ENCODE measurements at regions not wholly inside any gene's neighbourhood (a gene's known extent, or its start where the extent isn't known, plus 50 kb on each side); places are given as distances from the start of the nearest gene placed in this dataset.

- H3K4me3 ChIP-seq (ENCODE audit: low read depth, low read length, poor library complexity, severe bottlenecking): no peak overlapping the region
- no peaks in the 10 kb centered on the region for H3K4me1 ChIP-seq (ENCODE audit: insufficient read depth, low read length, severe bottlenecking)
- no peaks in the 10 kb centered on the region for H3K36me3 ChIP-seq (ENCODE audit: insufficient read depth, low read length)
- H3K9me3 ChIP-seq (ENCODE audit: low read length): no peaks in the 10 kb centered on the region
- H3K27me3 ChIP-seq (ENCODE audit: insufficient read depth, low read length): no peaks in the 10 kb centered on the region
- no peak overlapping the region for H3K4me2 ChIP-seq (ENCODE audit: low read length)
- H3K9me2 ChIP-seq (ENCODE audit: low read depth, low read length): no peaks in the 10 kb centered on the region
- H3K79me2 ChIP-seq (ENCODE audit: insufficient read depth, low read length): no peaks in the 10 kb centered on the region
- H3K27ac ChIP-seq (ENCODE audit: low read depth, low read length, poor library complexity, severe bottlenecking): no peak overlapping the region
- no peaks in the 10 kb centered on the region for H3F3A ChIP-seq (ENCODE audit: insufficient read depth, low read length)
- no peak overlapping the region for H3K9ac ChIP-seq (ENCODE audit: low read length)
- H4K20me1 ChIP-seq (ENCODE audit: insufficient read depth, low read length): no peaks in the 10 kb centered on the region
- TF ChIP-seq EZH2 (IDR thresholded peaks at IDR 0.05; ENCODE audit: borderline replicate concordance, low read length) (no peak), CTCF (IDR thresholded peaks at IDR 0.05; ENCODE audit: low read length) (no peak)
- no peak overlapping the region for H2AFZ ChIP-seq (ENCODE audit: low read length)
Observed at GRCh38 chr11:13076961-13077360, 67.8 kb downstream of the RASSF10 start.

- no peak for TF ChIP-seq CTCF (IDR thresholded peaks at IDR 0.05; ENCODE audit: low read length)
- TF ChIP-seq EZH2 (IDR thresholded peaks at IDR 0.05; ENCODE audit: borderline replicate concordance, low read length): no peak
- H3F3A ChIP-seq (ENCODE audit: insufficient read depth, low read length): no peaks in the 10 kb centered on the region
- H3K27ac ChIP-seq (ENCODE audit: low read depth, low read length, poor library complexity, severe bottlenecking): no peak overlapping the region
- no peak overlapping the region for H3K4me3 ChIP-seq (ENCODE audit: low read depth, low read length, poor library complexity, severe bottlenecking)
- H3K9ac ChIP-seq (ENCODE audit: low read length): no peak overlapping the region
- no peaks in the 10 kb centered on the region for H3K27me3 ChIP-seq (ENCODE audit: insufficient read depth, low read length)
- H3K9me2 ChIP-seq (ENCODE audit: low read depth, low read length): no peaks in the 10 kb centered on the region
- H4K20me1 ChIP-seq (ENCODE audit: insufficient read depth, low read length): no peaks in the 10 kb centered on the region
- H2AFZ ChIP-seq (ENCODE audit: low read length): no peak overlapping the region
- H3K4me1 ChIP-seq (ENCODE audit: insufficient read depth, low read length, severe bottlenecking): no peaks in the 10 kb centered on the region
- no peaks in the 10 kb centered on the region for H3K36me3 ChIP-seq (ENCODE audit: insufficient read depth, low read length)
- H3K9me3 ChIP-seq (ENCODE audit: low read length): no peaks in the 10 kb centered on the region
- no peaks in the 10 kb centered on the region for H3K79me2 ChIP-seq (ENCODE audit: insufficient read depth, low read length)
- no peak overlapping the region for H3K4me2 ChIP-seq (ENCODE audit: low read length)
Observed at GRCh38 chr11:13080861-13081260, 71.7 kb downstream of the RASSF10 start.

- no peaks in the 10 kb centered on the region for H3K36me3 ChIP-seq (ENCODE audit: insufficient read depth, low read length)
- no peaks in the 10 kb centered on the region for H3K9me3 ChIP-seq (ENCODE audit: low read length)
- no peaks in the 10 kb centered on the region for H3K79me2 ChIP-seq (ENCODE audit: insufficient read depth, low read length)
- H3F3A ChIP-seq (ENCODE audit: insufficient read depth, low read length): no peaks in the 10 kb centered on the region
- H3K27ac ChIP-seq (ENCODE audit: low read depth, low read length, poor library complexity, severe bottlenecking): no peak overlapping the region
- H3K4me3 ChIP-seq (ENCODE audit: low read depth, low read length, poor library complexity, severe bottlenecking): no peak overlapping the region
- no peak overlapping the region for H3K4me2 ChIP-seq (ENCODE audit: low read length)
- H2AFZ ChIP-seq (ENCODE audit: low read length): no peak overlapping the region
- H3K4me1 ChIP-seq (ENCODE audit: insufficient read depth, low read length, severe bottlenecking): no peaks in the 10 kb centered on the region
- no peaks in the 10 kb centered on the region for H4K20me1 ChIP-seq (ENCODE audit: insufficient read depth, low read length)
- no peaks in the 10 kb centered on the region for H3K27me3 ChIP-seq (ENCODE audit: insufficient read depth, low read length)
- no peak overlapping the region for H3K9ac ChIP-seq (ENCODE audit: low read length)
- H3K9me2 ChIP-seq (ENCODE audit: low read depth, low read length): no peaks in the 10 kb centered on the region
- TF ChIP-seq CTCF (IDR thresholded peaks at IDR 0.05; ENCODE audit: low read length) (no peak), EZH2 (IDR thresholded peaks at IDR 0.05; ENCODE audit: borderline replicate concordance, low read length) (no peak)
Observed at GRCh38 chr11:13082588-13082987, 73.5 kb downstream of the RASSF10 start.

Data from OCI-LY1 (cell line).